GM23248 (cell line): ENCODE measurements at regions not wholly inside any gene's neighbourhood (a gene's known extent, or its start where the extent isn't known, plus 50 kb on each side); places are given as distances from the start of the nearest gene placed in this dataset.

Source experiments
- EZH2 ChIP-seq: fragments of 200-600 bp; sonication (generic); IDR thresholded peaks from 2 replicates; pipeline ENCODE4 v1.6.1; 2018; ENCODE audit warnings: antibody characterized with exemption, mild to moderate bottlenecking; ENCODE audit not compliant: insufficient read depth, poor library complexity, severe bottlenecking
- EZH2phosphoT487 ChIP-seq: fragments of 200-600 bp; sonication (generic); IDR thresholded peaks from 2 replicates; pipeline ENCODE4 v1.6.1; 2018; ENCODE audit warnings: antibody characterized with exemption, moderate library complexity, mild to moderate bottlenecking, low read depth; ENCODE audit not compliant: insufficient read depth

GRCh38 chr10:3438606-3439005, 266.0 kb upstream of the PITRM1 start:
- TF ChIP-seq EZH2, result no peak
- no peak for TF ChIP-seq EZH2phosphoT487
